ENCODE measurements at regions not wholly inside any gene's neighbourhood (a gene's known extent, or its start where the extent isn't known, plus 50 kb on each side); places are given as distances from the start of the nearest gene placed in this dataset.

- intact Hi-C loops (cut with DNase I, micrococcal nuclease) = no loop called here
- TF ChIP-seq CTCF (IDR thresholded peaks at IDR 0.05) = no peak
These were observed 61.3 kb upstream of the MYT1L start for GRCh38 chr2:2392332-2392731.

GRCh38 chr2:2389215-2389614 is 58.1 kb upstream of the MYT1L start:
- Histone ChIP-seq H3K4me1 (ENCODE audit: low read depth) (no peaks in the 10 kb centered on the region), H3K9me3 (peaks cover 77% of the 10 kb centered on the region), H3K4me3 (no peak overlapping the region), H3K36me3 (ENCODE audit: low read depth) (no peaks in the 10 kb centered on the region)
- no peak for TF ChIP-seq CTCF (IDR thresholded peaks at IDR 0.05)
- DNase-seq (no peak), ATAC-seq (no peak)
- intact Hi-C loops (cut with DNase I, micrococcal nuclease) = no loop called here

More at GRCh38 chr2:2392332-2392731, 61.3 kb upstream of the MYT1L start:
- Histone ChIP-seq H3K4me3 (no peak overlapping the region), H3K36me3 (ENCODE audit: low read depth) (no peaks in the 10 kb centered on the region), H3K9me3 (peaks cover 70% of the 10 kb centered on the region), H3K4me1 (ENCODE audit: low read depth) (no peaks in the 10 kb centered on the region)
- DNase-seq (no peak), ATAC-seq (no peak)

Measured in mucosa of descending colon (tissue), 3 donors.